ENCODE measurements at regions not wholly inside any gene's neighbourhood (a gene's known extent, or its start where the extent isn't known, plus 50 kb on each side); places are given as distances from the start of the nearest gene placed in this dataset.

GRCh38 chr2:67267241-67267640 is 129.9 kb upstream of the ETAA1 start:
- TF ChIP-seq CTCF (IDR thresholded peaks at IDR 0.05; ENCODE audit: extremely low read depth, missing control alignments) = no peak
- no peak for DNase-seq (ENCODE audit: low spot score)

DNA sequence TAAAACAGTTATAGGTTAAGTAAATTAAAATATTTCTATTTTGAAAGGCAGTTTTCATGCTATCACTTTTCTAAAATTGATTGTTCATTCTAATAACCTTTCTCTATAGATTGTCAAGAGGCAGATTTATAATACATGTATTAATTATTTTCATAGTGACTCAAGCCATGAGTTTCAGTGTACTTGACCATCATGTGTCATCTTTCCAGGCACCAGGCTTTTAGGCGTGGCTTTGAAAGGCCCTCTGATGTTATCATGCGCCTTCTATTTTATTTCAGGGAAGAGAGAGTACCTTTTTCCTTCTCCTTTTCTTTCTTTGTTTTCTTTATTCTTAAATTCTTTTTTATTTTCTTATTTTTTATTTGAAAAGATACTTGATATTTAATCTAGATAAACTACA is 128.3 kb upstream of the ETAA1 start:
- no peak for DNase-seq (ENCODE audit: low spot score)
- TF ChIP-seq CTCF (IDR thresholded peaks at IDR 0.05; ENCODE audit: extremely low read depth, missing control alignments) = no peak

DNA sequence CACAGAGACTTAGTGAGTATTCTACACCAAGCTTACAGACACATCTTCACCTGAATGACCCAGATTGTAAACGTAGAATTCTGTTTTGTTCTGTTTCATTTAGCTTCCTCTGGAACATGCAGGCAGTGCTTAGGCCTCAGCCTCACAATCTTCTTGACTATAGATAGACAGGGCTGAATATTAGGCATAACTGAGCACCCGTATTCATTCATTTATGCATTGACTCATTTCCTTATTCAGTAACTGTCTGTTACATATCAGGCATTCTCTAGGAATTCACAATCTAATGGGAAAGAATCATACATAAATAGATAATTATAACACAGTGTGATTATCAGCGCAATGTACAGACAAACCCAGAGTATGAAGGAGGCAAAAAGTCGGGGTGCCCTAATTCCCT is 124.9 kb upstream of the ETAA1 start:
- no peak for TF ChIP-seq CTCF (IDR thresholded peaks at IDR 0.05; ENCODE audit: extremely low read depth, missing control alignments)
- DNase-seq (ENCODE audit: low spot score) = no peak

- no peak for DNase-seq (ENCODE audit: low spot score)
- no peak for TF ChIP-seq CTCF (IDR thresholded peaks at IDR 0.05; ENCODE audit: extremely low read depth, missing control alignments)
Observed at GRCh38 chr2:67277450-67277849, 119.7 kb upstream of the ETAA1 start.

GRCh38 chr2:67281101-67281500 is 116.0 kb upstream of the ETAA1 start:
- no peak for DNase-seq (ENCODE audit: low spot score)
- TF ChIP-seq CTCF (IDR thresholded peaks at IDR 0.05; ENCODE audit: extremely low read depth, missing control alignments) = no peak

- DNase-seq (ENCODE audit: low spot score) = no peak
- TF ChIP-seq CTCF (IDR thresholded peaks at IDR 0.05; ENCODE audit: extremely low read depth, missing control alignments) = no peak
Observed at GRCh38 chr2:67283641-67284040, 113.5 kb upstream of the ETAA1 start.

DNA sequence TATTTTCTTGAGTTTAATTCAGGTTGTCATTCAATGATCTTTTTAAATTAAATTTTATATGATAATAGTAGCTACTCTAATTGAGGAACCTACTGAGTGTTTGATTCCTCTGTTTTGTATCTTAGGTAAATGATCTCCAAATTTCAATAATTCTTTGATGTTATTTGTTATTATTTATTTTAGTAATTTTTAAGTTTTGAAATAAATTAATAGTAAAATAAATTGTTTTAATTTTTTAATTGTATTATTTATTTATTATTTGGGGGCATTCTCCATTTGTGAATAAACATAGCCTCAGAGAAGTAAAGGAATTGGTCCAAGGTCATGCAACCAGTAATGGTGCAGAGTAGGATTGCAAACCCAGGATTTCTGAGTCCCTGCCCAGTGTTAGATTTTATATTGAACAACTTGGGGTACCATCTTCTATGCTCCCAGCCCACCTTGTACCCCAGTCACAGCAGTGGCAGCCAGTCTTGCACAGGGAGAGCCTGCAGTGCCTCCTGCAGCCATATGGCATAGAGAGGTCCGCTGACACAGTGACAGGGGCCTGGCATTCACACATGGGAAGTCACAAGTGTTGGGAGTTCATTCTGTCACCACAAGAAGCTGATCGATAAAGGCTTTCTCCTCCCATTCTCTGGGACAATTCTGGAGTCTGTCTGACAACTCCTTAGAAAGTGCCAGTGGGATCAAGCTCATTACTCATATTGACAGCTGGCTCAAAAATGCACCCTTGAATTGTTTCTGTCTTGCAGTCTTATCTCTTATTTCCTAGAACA is 110.0 kb upstream of the ETAA1 start:
- no peak for TF ChIP-seq CTCF (IDR thresholded peaks at IDR 0.05; ENCODE audit: extremely low read depth, missing control alignments)
- no peak for DNase-seq (ENCODE audit: low spot score)
